AG09309 (cell line): ENCODE measurements at regions not wholly inside any gene's neighbourhood (a gene's known extent, or its start where the extent isn't known, plus 50 kb on each side); places are given as distances from the start of the nearest gene placed in this dataset.

Experiments used
- DNase-seq: peaks from one replicate; pipeline ENCODE4 v3.0.0-alpha.2; 2010; ENCODE audit warnings: low read depth
- H3K4me3 ChIP-seq: 2 replicates; pipeline ENCODE4 v1.5.1; 2011; ENCODE audit warnings: mild to moderate bottlenecking, low read depth, low read length, moderate library complexity; ENCODE audit not compliant: control insufficient read depth
- TF ChIP-seq, protein P1 (sequence below): IDR thresholded peaks from 2 replicates; pipeline ENCODE4 v1.5.1; 2011; ENCODE audit warnings: mild to moderate bottlenecking, low read depth, low read length, inconsistent platforms; ENCODE audit not compliant: insufficient read depth, control insufficient read depth; ENCODE audit errors: missing control alignments

GRCh38 chr20:23254505-23254904, 96.1 kb upstream of the NXT1 start:
- no peak overlapping the region for H3K4me3 ChIP-seq
- DNase-seq: no peak
- TF ChIP-seq, protein P1, sequence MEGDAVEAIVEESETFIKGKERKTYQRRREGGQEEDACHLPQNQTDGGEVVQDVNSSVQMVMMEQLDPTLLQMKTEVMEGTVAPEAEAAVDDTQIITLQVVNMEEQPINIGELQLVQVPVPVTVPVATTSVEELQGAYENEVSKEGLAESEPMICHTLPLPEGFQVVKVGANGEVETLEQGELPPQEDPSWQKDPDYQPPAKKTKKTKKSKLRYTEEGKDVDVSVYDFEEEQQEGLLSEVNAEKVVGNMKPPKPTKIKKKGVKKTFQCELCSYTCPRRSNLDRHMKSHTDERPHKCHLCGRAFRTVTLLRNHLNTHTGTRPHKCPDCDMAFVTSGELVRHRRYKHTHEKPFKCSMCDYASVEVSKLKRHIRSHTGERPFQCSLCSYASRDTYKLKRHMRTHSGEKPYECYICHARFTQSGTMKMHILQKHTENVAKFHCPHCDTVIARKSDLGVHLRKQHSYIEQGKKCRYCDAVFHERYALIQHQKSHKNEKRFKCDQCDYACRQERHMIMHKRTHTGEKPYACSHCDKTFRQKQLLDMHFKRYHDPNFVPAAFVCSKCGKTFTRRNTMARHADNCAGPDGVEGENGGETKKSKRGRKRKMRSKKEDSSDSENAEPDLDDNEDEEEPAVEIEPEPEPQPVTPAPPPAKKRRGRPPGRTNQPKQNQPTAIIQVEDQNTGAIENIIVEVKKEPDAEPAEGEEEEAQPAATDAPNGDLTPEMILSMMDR: no peak

- TF ChIP-seq, protein P1: no peak
- no peak overlapping the region for H3K4me3 ChIP-seq
- no peak for DNase-seq
Measured at GRCh38 chr20:23254034-23254433, 96.6 kb upstream of the NXT1 start.

DNA sequence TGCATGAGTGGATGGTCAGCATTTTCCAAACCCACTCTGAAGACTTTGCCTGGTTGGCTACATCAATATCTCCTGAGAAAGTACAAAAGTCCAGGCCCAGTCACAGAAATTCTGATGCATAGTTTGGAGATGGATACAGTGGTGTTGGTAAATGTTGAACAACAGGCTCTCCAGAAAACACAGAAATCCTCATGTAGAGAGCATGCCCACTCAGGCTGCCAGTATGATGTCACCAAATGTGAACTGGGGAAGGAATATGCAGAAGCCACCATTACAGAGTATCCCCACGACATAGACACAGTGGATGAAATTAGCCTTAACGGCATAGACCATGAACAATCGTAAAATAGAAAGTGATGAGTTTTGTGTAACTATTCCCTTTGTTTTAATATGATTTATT, 97.1 kb upstream of the NXT1 start:
- H3K4me3 ChIP-seq: no peak overlapping the region
- DNase-seq: no peak
- TF ChIP-seq, protein P1: no peak

- TF ChIP-seq, protein P1: no peak
- no peak for DNase-seq
- H3K4me3 ChIP-seq: no peak overlapping the region
Measured at GRCh38 chr20:23251779-23252178, 98.8 kb upstream of the NXT1 start.

- no peak for DNase-seq
- TF ChIP-seq, protein P1: no peak
- H3K4me3 ChIP-seq: no peak overlapping the region
Measured at GRCh38 chr20:23249541-23249940, 101.0 kb upstream of the NXT1 start.

GRCh38 chr20:23248461-23248882, 102.1 kb upstream of the NXT1 start:
- TF ChIP-seq, protein P1: no peak
- H3K4me3 ChIP-seq: no peak overlapping the region
- no peak for DNase-seq

DNA sequence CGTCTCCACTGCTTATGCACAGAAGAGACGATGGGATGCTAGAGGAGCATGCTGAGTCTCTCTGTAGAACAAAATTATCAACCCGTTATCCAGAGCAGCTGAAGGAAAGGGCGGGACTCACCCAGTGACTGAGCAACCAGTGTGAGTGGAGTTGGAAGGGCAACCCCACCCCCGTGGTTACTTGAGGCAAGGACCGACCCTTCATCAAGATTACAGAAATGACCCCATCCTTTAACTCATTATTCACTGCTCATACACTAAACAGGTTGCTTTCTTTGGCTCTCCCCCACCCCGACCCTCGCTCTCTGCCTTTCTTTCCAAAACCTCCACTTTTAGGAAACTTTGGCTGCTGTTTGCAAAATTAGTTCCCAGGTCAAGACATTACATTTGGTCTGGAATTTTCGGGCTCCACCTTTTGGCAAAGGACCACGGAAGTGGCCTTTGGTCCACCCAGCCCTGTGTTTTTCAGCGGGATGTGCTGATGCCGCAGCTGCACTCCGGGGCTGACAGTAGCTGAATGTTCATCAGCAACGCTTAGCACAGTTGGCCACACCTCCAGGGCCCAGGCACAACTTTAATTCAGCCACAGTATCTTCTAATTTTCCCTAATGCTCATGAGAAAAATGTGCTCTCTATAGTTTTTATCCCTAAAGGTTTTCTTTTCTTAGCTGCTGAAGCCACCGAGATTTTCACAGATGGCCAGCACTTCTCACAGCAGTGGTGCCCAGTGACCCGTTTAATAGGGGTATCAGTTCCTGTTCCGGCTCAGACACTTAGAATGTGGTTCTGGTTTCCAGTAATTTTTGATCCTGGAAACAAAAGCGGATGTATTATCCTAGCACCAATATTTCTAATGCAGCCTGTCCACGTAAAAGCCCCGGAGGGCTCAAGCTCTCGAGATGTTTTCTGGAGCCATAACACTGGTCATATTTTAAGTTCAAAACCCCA, 103.6 kb upstream of the NXT1 start:
- DNase-seq: no peak
- TF ChIP-seq, protein P1: no peak
- H3K4me3 ChIP-seq: no peak overlapping the region
